ENCODE measurements at regions not wholly inside any gene's neighbourhood (a gene's known extent, or its start where the extent isn't known, plus 50 kb on each side); places are given as distances from the start of the nearest gene placed in this dataset.

- no peak for DNase-seq
Observed at GRCh38 chr15:48052946-48053345, 67.8 kb upstream of the SLC24A5 start.

- DNase-seq, result no peak
Observed at GRCh38 chr15:48058371-48058770, 62.4 kb upstream of the SLC24A5 start.

DNA sequence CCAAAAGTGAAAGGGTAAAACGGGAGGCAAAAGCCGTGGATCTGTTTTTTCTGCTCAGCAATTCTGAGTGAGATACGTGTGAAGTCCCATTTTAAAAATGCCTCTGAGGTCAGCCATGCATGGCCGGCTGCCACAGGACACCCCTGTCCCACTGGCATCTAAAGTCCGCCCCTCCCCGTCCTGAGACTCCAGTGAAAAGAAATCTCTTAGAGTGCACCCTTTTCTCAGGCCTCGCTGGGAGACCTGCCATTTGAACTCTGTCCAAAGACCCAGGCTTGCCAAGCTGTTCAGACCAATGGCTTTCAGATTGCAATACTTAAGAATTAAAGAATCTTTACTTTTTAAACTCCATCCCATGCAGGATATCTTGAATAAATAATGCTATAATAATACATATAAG, 61.0 kb upstream of the SLC24A5 start:
- DNase-seq, result no peak

DNA sequence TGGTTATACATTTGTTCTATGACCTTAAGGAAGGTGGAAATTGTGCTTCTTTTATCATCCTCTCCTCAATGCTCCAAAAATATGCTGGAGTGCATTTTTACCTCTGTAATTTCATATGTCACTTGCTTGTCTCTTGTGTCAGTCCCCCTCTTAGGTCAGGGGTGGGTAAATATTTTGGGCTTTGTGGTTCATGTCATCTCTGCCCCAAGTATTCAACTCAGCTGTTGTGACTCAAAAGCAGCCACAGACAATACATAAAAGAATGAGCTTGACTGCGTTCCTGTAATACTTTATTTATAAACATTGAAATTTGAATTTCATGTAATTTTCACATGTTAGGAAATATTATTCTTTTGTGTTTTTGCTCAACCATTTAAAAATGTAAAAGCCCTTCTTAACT, 60.4 kb upstream of the SLC24A5 start:
- DNase-seq, result no peak

- no peak for DNase-seq
Observed at GRCh38 chr15:48061605-48062004, 59.2 kb upstream of the SLC24A5 start.

- DNase-seq, result peak; percentile 37 to 61
Observed at GRCh38 chr15:48062148-48062872, 58.5 kb upstream of the SLC24A5 start.

DNA sequence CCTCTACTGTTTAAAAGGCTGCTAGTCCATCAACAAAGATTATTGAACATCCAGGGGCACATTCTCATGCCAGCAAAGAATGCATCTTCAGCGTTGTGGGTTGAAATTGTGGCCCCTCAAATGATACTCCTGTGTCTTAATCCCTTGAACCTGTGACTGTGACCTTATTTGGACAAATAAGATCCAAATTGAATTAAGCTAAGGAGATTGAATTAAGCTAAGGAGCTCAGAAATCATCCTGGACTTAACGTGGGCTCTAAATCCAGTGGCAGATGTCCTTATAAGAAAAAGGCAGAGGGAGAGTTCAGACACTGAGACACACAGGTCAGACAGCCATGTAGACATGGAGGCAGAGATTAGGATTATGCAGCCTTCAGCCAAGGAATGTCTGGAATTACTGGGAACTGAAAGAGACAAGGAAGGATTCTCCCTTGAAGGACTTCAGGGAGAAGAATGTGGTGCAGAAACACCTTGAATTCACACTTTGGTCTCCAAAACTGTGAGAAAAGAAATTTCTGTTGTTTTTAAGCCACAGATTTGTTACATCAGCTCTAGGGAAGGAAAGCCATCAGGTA, 57.3 kb upstream of the SLC24A5 start:
- no peak for DNase-seq

GRCh38 chr15:48064421-48064820, 56.4 kb upstream of the SLC24A5 start:
- DNase-seq, result no peak

DNA sequence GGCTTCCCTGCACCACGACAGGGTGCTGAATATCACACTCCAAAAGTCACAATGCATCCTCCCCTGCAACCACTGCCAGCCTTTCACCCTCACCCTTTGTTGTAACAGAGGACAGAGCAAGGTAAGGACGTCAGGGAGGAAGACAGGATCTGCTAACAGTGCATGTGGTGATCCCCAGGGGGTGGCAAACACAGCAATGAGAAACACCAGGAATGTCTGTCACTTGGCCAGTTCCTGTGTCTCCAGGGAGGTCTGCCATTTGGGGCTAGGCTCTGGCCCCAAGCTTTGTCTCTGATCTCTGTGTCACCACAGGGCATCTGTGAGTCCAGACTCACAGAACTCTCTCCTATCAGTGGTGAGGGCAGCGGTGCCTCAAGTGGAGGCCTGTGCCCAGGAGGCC, 54.3 kb upstream of the SLC24A5 start:
- no peak for DNase-seq

Measured in SHP77 (cell line).